ENCODE measurements at regions not wholly inside any gene's neighbourhood (a gene's known extent, or its start where the extent isn't known, plus 50 kb on each side); places are given as distances from the start of the nearest gene placed in this dataset.

GRCh38 chr14:38583471-38583870 is 327.6 kb upstream of the CLEC14A start:
- H3K9me1 ChIP-seq (ENCODE audit: control insufficient read depth, insufficient read depth, low read length) = no peaks in the 10 kb centered on the region
- no peaks in the 10 kb centered on the region for H3K27me3 ChIP-seq (ENCODE audit: control insufficient read depth in 2 of 2, insufficient read depth in 2 of 2, low read length in 2 of 2)
- no peaks in the 10 kb centered on the region for H3K9me3 ChIP-seq (replicated peaks; ENCODE audit: control insufficient read depth, insufficient read depth, low read depth, low read length)
- no peaks in the 10 kb centered on the region for H3K79me2 ChIP-seq (ENCODE audit: control insufficient read depth, insufficient read depth, low read length)
- in situ Hi-C loops (cut with MboI) = no loop called here
- H3K4me1 ChIP-seq (replicated peaks in 1 of 2; ENCODE audit: control insufficient read depth in 2 of 2, insufficient read depth in 2 of 2, low read length in 2 of 2) = no peaks in the 10 kb centered on the region
- no peak overlapping the region for H3K4me3 ChIP-seq
- no peaks in the 10 kb centered on the region for H3K36me3 ChIP-seq (ENCODE audit: control insufficient read depth, insufficient read depth, low read length)
- ChIA-PET POLR2A (no interaction called here), CTCF (ENCODE audit: low intra/inter-chr PET ratio) (no interaction called here)
- H4K20me1 ChIP-seq (replicated peaks; ENCODE audit: control insufficient read depth, insufficient read depth, low read length) = no peaks in the 10 kb centered on the region
- no peak overlapping the region for H3K4me2 ChIP-seq (ENCODE audit: insufficient read depth, low read length)
- no peak overlapping the region for H2AFZ ChIP-seq (ENCODE audit: low read depth, low read length)
- no peak overlapping the region for H3K27ac ChIP-seq (ENCODE audit: extremely low read depth, low read depth, low read length)
- ATAC-seq (no peak), DNase-seq (ENCODE audit: extremely low read depth in 1 of 4, low spot score in 3 of 4) (no peak), FAIRE-seq (no peak)
- WGBS (ENCODE audit: insufficient coverage, low coverage, missing lambda C conversion rate) = 0% methylated on average over 1 of the region's 1 CpG
- H3K9ac ChIP-seq (ENCODE audit: insufficient read depth in 1 of 2, low read depth in 2 of 2, low read length in 2 of 2) = no peak overlapping the region
- intact Hi-C loops (cut with micrococcal nuclease) = no loop called here
- BruUV-seq (replicated peaks) = no TSS peak
- no peak for TF ChIP-seq MEF2D (tag; conservative IDR thresholded peaks at IDR 0.05; ENCODE audit: low read depth)
- TF ChIP-seq NR2C2 (CRISPR knock-in tag; IDR thresholded peaks at IDR 0.05) = no peak
- no peak for TF ChIP-seq NR2C2 (tag; IDR thresholded peaks at IDR 0.05)
- no peak for TF ChIP-seq BMI1 (IDR thresholded peaks at IDR 0.05; ENCODE audit: low read length)
- TF ChIP-seq RBM25 (IDR thresholded peaks at IDR 0.05; ENCODE audit: low read depth, low read length, severe bottlenecking) = no peak
- TF ChIP-seq ZBTB26 (CRISPR knock-in tag; IDR thresholded peaks at IDR 0.05) = no peak
- no peak for TF ChIP-seq CCAR2 (IDR thresholded peaks at IDR 0.05; ENCODE audit: low read depth, low read length)
- TF ChIP-seq HDGF (IDR thresholded peaks at IDR 0.05) = no peak
- TF ChIP-seq ZSCAN29 (IDR thresholded peaks at IDR 0.05) = no peak
- TF ChIP-seq PHF21A (IDR thresholded peaks at IDR 0.05; ENCODE audit: borderline replicate concordance, low read depth) = no peak
- TF ChIP-seq ZBTB40 (IDR thresholded peaks at IDR 0.05) = no peak
- no peak for TF ChIP-seq ZBTB40 (CRISPR knock-in tag; IDR thresholded peaks at IDR 0.05)
- no peak for TF ChIP-seq ZBED1 (IDR thresholded peaks at IDR 0.05)
- no peak for TF ChIP-seq ZBTB17 (CRISPR knock-in tag; IDR thresholded peaks at IDR 0.05)
